ENCODE measurements at regions not wholly inside any gene's neighbourhood (a gene's known extent, or its start where the extent isn't known, plus 50 kb on each side); places are given as distances from the start of the nearest gene placed in this dataset.

- TF ChIP-seq POLR2A (IDR thresholded peaks at IDR 0.05; ENCODE audit: low read length) (no peak), GATA1 (IDR thresholded peaks at IDR 0.05; ENCODE audit: low read depth, low read length) (no peak)
Measured at GRCh38 chr11:134759274-134759673, 347.2 kb upstream of the B3GAT1 start.
